ENCODE measurements at regions not wholly inside any gene's neighbourhood (a gene's known extent, or its start where the extent isn't known, plus 50 kb on each side); places are given as distances from the start of the nearest gene placed in this dataset.

DNA sequence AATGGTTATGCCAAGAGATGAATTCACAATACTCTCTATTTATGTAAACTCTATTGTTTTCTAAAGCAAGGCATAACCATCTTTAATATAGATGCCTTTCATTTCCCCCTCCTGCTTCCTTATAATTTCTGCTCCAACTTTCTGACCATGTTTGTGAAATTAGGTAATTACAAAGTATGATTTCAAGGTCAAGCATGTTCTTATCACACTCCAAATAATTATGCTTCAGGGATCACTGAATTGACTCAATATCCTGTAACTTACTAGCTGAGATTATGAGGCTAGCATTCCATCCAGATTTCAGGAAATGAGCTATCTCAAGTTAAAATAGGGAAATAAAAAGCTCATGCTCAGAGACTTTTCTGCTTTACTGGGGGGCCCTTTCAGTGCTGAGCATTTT is 655.9 kb upstream of the IGFBP3 start:
- TF ChIP-seq, protein P1, sequence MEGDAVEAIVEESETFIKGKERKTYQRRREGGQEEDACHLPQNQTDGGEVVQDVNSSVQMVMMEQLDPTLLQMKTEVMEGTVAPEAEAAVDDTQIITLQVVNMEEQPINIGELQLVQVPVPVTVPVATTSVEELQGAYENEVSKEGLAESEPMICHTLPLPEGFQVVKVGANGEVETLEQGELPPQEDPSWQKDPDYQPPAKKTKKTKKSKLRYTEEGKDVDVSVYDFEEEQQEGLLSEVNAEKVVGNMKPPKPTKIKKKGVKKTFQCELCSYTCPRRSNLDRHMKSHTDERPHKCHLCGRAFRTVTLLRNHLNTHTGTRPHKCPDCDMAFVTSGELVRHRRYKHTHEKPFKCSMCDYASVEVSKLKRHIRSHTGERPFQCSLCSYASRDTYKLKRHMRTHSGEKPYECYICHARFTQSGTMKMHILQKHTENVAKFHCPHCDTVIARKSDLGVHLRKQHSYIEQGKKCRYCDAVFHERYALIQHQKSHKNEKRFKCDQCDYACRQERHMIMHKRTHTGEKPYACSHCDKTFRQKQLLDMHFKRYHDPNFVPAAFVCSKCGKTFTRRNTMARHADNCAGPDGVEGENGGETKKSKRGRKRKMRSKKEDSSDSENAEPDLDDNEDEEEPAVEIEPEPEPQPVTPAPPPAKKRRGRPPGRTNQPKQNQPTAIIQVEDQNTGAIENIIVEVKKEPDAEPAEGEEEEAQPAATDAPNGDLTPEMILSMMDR (IDR thresholded peaks at IDR 0.05): no peak
- TF ChIP-seq POLR2A (IDR thresholded peaks at IDR 0.05): no peak

Measured in adrenal gland (tissue), 5 donors.